Left ventricle myocardium inferior (tissue), 1 donor: ENCODE measurements at regions not wholly inside any gene's neighbourhood (a gene's known extent, or its start where the extent isn't known, plus 50 kb on each side); places are given as distances from the start of the nearest gene placed in this dataset.
"Not testable (repeated sequence)": the region's sequence is repeated elsewhere in the genome, so short reads cannot be mapped to it uniquely, and the experiment has no call there.

Experiments used
- DNase-seq: peaks from one replicate; pipeline ENCODE4 v3.0.0-alpha.2; 2020
- H3K27ac ChIP-seq: fragments of 200-600 bp; replicated peaks from 2 replicates; pipeline ENCODE4 v1.8.0; 2021
- H3K27me3 ChIP-seq: fragments of 200-600 bp; 2 replicates; pipeline ENCODE4 v1.8.0; 2021; ENCODE audit warnings: low read depth
- H3K36me3 ChIP-seq: fragments of 200-600 bp; 2 replicates; pipeline ENCODE4 v1.8.0; 2021
- H3K4me1 ChIP-seq: fragments of 200-600 bp; 2 replicates; pipeline ENCODE4 v1.8.0; 2021
- H3K4me3 ChIP-seq: fragments of 200-600 bp; 2 replicates; pipeline ENCODE4 v1.8.0; 2021; ENCODE audit warnings: mild to moderate bottlenecking, moderate library complexity
- H3K9me3 ChIP-seq: fragments of 200-600 bp; replicated peaks from 2 replicates; pipeline ENCODE4 v1.8.0; 2021
- CTCF ChIP-seq: fragments of 200-600 bp; IDR thresholded peaks from 2 replicates; pipeline ENCODE4 v1.8.0; 2021; ENCODE audit warnings: antibody characterized with exemption, mild to moderate bottlenecking, borderline replicate concordance
- intact Hi-C: fragments of 100-400 bp; cut with micrococcal nuclease; formaldehyde crosslinking; loops from one replicate; pipeline ENCODE4 v1.11.0; 2022
- donor health status: DM: no; HTN: yes; CAD: no; lungs with severe emphysema.

- no peaks in the 10 kb centered on the region for H3K36me3 ChIP-seq
- no peak overlapping the region for H3K27ac ChIP-seq
- no peaks in the 10 kb centered on the region for H3K4me1 ChIP-seq
- H3K27me3 ChIP-seq: no peaks in the 10 kb centered on the region
- no peak for DNase-seq
- H3K4me3 ChIP-seq: no peak overlapping the region
- peaks cover 3% of the 10 kb centered on the region for H3K9me3 ChIP-seq
- intact Hi-C loops: no loop called here
- no peak for TF ChIP-seq CTCF
Observed at GRCh38 chr9:115804206-115804605, 349.4 kb upstream of the PAPPA start.

GRCh38 chr9:115808108-115808507 is 345.5 kb upstream of the PAPPA start:
- Histone ChIP-seq H3K27ac (no peak overlapping the region), H3K4me1 (no peaks in the 10 kb centered on the region), H3K4me3 (no peak overlapping the region), H3K27me3 (no peaks in the 10 kb centered on the region), H3K36me3 (no peaks in the 10 kb centered on the region), H3K9me3 (no peaks in the 10 kb centered on the region)
- TF ChIP-seq CTCF: no peak
- no peak for DNase-seq
- intact Hi-C loops: no loop called here

GRCh38 chr9:115808695-115809094 is 344.9 kb upstream of the PAPPA start:
- no peaks in the 10 kb centered on the region for H3K36me3 ChIP-seq
- H3K4me3 ChIP-seq: no peak overlapping the region
- H3K4me1 ChIP-seq: no peaks in the 10 kb centered on the region
- no peaks in the 10 kb centered on the region for H3K27me3 ChIP-seq
- H3K9me3 ChIP-seq: peaks cover under 1% of the 10 kb centered on the region
- H3K27ac ChIP-seq: no peak overlapping the region
- intact Hi-C loops: no loop called here
- no peak for TF ChIP-seq CTCF
- no peak for DNase-seq

- Histone ChIP-seq H3K27ac (no peak overlapping the region), H3K27me3 (no peaks in the 10 kb centered on the region), H3K36me3 (no peaks in the 10 kb centered on the region), H3K4me1 (no peaks in the 10 kb centered on the region), H3K4me3 (no peak overlapping the region), H3K9me3 (peaks cover 6% of the 10 kb centered on the region)
- DNase-seq: no peak
- TF ChIP-seq CTCF: no peak
- intact Hi-C loops: no loop called here
Observed at GRCh38 chr9:115810166-115810565, 343.4 kb upstream of the PAPPA start.

GRCh38 chr9:115814081-115814480 is 339.5 kb upstream of the PAPPA start:
- Histone ChIP-seq H3K4me3 (no peak overlapping the region), H3K27ac (no peak overlapping the region), H3K4me1 (no peaks in the 10 kb centered on the region), H3K27me3 (no peaks in the 10 kb centered on the region), H3K36me3 (no peaks in the 10 kb centered on the region), H3K9me3 (peaks cover 6% of the 10 kb centered on the region)
- intact Hi-C loops: no loop called here
- DNase-seq: no peak
- TF ChIP-seq CTCF: no peak

- Histone ChIP-seq H3K36me3 (no peaks in the 10 kb centered on the region), H3K9me3 (peaks cover 6% of the 10 kb centered on the region), H3K4me1 (no peaks in the 10 kb centered on the region), H3K27me3 (no peaks in the 10 kb centered on the region), H3K27ac (no peak overlapping the region), H3K4me3 (no peak overlapping the region)
- intact Hi-C loops: no loop called here
- DNase-seq: no peak
- no peak for TF ChIP-seq CTCF
Observed at GRCh38 chr9:115815786-115816185, 337.8 kb upstream of the PAPPA start.

- H3K4me3 ChIP-seq, H3K27me3 ChIP-seq, intact Hi-C loops, DNase-seq, H3K27ac ChIP-seq, H3K4me1 ChIP-seq, H3K36me3 ChIP-seq: not testable (repeated sequence)
- peaks cover 15% of the 10 kb centered on the region for H3K9me3 ChIP-seq
Observed at GRCh38 chr9:115818651-115819050, 334.9 kb upstream of the PAPPA start.
